CD4-positive, alpha-beta T cell treated with Interferon gamma for 1 hour (primary cell): ENCODE measurements at regions not wholly inside any gene's neighbourhood (a gene's known extent, or its start where the extent isn't known, plus 50 kb on each side); places are given as distances from the start of the nearest gene placed in this dataset.
"Not testable (repeated sequence)": the region's sequence is repeated elsewhere in the genome, so short reads cannot be mapped to it uniquely, and the experiment has no call there.

Experiments
- DNase-seq: peaks from one replicate; pipeline ENCODE4 v3.0.0-alpha.2; 2020

DNA sequence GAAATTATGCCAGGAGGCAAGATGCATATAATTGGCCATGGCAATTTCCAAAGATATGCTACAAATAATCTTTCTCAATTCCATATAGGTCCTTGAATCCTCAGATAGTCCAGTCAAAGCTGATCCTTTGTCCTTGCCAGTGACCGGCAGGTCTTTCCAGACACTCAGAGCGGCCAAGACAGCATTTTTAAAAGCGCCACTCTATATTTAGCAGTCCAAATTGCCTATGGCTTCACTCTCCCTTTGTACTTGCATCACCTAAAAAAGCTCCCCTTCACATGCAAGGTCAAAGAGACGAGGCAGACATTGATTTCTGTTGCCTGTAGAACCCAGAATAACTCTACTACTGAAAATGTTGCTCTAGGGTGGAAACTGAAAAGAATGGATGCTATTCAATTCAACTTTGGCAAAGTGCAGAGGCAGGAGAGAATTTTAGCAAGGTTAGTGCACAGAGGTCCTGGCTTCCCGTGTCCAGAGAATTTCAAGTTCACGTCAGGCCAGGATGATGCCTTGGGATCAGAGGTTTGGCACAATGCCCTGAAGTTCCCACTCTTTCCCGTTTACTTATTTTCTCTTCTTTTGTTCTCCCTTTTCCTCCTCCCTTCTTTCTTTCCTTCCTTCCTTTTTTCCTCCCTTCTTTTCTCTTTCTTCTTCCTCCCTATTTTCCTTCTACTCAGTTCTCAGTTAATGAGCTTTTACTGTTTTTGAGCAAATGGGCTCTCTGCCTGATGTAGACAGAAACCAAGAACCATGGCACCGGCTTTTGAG, 108.5 kb downstream of the KCNK1 start:
- no peak for DNase-seq

- DNase-seq: no peak
These were observed 109.5 kb downstream of the KCNK1 start for GRCh38 chr1:233723387-233723786.

DNA sequence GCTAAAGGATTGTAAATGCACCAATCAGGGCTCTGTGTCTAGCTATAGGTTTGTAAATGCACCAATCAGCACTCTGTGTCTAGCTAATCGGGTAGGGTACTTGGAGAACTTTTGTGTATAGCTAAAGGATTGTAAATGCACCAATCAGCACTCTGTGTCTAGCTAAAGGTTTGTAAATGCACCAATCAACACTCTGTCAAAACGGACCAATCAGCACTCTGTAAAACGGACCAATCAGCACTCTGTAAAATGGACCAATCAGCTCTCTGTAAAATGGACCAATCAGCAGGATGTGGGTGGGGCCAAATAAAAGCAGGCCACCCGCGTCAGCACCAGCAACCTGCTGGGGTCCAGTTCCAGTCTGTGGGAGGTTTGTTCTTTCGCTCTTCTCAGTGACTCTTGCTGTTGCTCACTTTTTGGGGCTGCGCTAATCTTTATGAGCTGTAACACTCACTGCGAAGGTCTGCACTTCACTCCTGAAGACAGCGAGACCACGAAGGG, 110.3 kb downstream of the KCNK1 start:
- DNase-seq: not testable (repeated sequence)

DNA sequence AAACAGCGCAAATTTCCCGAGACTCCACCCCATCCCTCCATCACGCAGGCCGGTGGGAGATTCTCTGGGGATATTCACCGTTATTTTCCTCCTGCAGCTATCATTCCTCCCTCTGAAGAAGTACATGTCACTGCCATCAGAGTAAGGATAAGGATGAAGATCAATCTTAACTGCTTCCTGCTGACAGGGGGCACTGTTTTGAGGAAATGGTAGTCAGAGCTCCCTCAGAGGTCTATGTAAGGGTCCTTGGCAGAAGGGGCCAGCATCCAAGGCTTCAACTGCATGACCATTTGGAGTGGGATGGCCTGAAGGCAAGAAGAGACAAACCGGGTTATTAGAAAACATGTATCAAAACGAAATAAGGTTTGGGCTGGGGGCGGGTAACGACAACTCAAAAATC, 111.5 kb downstream of the KCNK1 start:
- no peak for DNase-seq

- no peak for DNase-seq
These were observed 114.8 kb downstream of the KCNK1 start for GRCh38 chr1:233728721-233729120.

GRCh38 chr1:233730380-233730779, 116.5 kb downstream of the KCNK1 start:
- DNase-seq: no peak

DNA sequence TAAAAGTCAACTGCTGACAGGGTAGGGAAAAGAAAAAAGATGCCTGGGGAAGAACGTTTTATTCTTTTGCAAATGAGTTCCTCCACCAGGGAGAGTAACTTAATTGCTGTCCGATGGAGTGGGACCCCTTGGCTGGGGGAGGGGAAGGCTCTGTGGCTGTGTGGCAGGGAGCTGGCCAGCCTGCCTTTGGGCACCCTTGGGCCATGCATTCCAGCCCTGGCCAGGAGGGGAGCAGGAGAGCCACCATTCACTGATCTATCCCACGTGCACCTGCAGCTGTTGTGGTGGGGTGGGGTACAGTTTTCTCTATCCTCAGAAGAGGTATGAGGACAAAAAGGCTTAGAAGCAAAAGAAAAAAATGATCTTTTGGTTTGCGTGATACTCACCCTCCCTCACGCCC, 116.9 kb downstream of the KCNK1 start:
- no peak for DNase-seq

- no peak for DNase-seq
These were observed 118.3 kb downstream of the KCNK1 start for GRCh38 chr1:233732206-233732605.

DNA sequence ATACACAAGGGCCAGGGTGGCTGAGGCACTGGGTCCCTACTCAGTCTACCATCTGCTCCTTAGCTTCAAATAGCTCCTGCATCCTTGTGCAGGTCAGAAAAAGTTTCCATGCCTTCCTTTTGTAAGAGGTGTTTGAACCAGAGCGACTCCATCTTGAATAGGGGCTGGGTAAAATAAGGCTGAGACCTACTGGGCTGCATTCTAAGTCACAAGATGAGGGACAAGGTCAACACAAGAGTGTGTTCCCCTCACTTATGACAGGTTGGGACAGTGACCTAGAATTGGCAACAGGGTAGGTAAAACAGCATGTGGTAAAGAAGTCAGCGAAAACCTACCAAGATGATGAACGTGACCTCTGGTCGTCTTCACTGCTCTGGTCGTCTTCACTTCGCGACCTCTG, 120.5 kb downstream of the KCNK1 start:
- DNase-seq: no peak

- DNase-seq: no peak
These were observed 121.4 kb downstream of the KCNK1 start for GRCh38 chr1:233735331-233735730.

DNA sequence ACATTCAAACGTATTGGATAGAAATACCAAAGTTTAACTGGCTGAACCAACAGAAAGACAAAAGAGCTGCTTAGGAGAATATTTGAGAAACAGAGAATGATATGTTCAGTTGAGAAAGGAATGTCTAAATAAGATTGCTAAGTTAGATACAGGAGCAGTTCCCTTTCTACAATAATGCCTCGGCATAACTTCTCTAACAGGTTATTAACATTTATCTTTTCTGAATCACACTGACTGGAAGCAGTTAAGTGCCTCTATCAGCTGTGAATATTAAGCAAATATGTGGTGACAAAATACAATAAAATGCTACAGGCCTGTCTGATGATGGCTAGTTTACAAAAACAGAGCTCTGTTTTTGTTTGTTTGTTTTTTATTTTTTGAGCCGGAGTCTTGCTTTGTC, 121.9 kb downstream of the KCNK1 start:
- no peak for DNase-seq

GRCh38 chr1:233737341-233737740, 123.4 kb downstream of the KCNK1 start:
- DNase-seq: no peak

GRCh38 chr1:233738396-233738795, 124.5 kb downstream of the KCNK1 start:
- no peak for DNase-seq

- no peak for DNase-seq
These were observed 124.9 kb downstream of the KCNK1 start for GRCh38 chr1:233738850-233739249.

DNA sequence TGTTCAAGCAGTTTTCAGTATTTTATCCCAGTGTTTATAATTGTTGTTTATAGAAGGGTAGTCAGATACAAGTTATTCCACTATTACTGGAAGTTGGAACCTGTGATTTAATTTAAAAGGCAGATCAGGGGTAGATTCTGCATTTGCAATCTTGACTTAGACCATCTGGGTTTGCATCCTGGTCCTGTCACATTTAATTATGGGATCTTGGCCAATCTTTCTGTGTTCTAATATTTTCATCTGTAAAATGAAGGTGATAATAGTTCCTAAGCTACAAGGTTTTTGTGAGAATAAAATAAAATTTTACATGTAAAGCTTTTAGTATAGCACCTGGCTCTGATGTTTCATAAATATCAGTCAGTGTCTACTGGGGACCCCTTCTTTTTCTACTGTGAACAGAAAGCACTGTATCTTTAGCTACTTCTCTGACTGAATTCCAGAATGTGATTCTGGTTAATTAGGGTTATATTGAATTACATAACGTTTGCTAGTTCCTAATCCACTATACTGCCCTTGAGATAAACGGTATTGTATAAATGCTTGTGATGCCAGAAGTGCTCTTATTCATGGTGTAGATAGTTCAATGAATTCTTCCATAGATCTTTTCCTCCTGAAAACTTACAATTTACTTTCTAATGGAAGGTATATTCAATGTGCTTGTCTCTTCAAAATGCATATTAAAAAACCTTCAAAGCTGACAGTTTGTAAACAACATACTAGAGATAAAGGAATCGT, 131.0 kb downstream of the KCNK1 start:
- no peak for DNase-seq

DNA sequence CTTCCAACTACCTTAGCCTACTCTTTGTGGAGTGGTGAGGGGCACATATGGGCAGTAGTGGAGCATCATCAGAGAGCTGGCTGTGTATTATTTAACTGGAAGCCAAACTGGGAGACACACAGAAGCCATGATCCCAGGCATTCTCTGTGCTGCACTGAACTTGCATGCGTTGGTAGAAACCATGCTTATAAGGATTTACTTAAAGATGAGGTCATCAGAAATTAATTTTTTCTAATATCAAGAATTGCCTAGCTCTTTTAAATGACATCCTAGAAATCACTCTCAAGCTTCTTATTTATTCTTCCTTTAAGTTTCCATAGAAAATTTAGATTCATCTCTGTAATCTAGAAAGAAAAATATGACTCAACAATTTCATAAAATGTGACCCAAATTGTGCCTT, 136.2 kb downstream of the KCNK1 start:
- DNase-seq: no peak

DNA sequence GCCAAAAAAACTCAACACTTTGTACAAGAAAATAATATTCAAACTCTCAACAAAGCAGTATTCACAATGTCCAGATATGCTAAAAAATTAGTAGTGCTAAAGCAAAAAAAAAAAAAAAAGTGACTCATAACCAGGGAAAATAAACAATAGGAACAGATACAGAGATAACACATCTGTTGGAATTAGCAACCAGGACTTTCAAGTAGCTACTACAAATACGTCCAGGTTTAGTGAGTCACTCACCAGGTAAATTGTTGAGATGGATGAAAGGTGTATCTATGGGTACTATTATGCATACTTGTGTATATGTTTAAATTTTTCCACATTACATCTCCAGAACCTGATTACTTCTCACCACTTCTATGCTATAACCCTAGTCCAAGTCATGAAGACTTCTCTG, 144.8 kb upstream of the SLC35F3 start:
- DNase-seq: no peak

DNA sequence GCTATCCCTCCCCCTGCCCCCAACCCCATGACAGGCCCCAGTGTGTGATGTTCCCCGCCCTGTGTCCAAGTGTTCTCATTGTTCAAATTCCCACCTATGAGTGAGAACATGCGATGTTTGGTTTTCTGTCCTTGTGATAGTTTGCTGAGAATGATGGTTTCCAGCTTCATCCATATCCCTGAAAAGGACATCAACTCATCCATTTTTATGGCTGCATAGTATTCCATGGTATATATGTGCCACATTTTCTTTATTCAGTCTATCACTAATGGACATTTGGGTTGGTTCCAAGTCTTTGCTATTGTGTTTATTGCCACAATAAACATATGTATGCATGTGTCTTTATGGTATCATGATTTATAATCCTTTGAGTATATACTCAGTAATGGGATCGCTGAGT, 140.2 kb upstream of the SLC35F3 start:
- DNase-seq: not testable (repeated sequence)

- no peak for DNase-seq
These were observed 126.9 kb upstream of the SLC35F3 start for GRCh38 chr1:233777566-233777965.

DNA sequence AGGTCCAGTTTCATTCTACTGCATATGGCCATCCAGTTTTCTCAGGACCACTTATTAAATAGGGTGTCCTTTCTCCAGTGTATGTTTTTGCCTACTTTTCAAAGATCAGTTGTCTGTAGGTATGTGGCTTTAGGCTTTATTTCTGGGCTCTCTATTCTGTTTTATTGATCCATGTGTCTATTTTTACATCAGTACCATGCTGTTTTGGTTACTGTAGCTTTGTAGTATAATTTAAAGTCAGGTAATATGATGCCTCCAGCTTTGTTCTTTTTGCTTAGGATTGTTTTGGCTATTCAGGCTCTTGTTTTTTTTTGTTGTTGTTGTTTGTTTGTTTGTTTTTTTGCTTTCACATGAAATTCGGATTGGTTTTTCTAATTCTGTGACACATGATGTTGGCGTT, 124.4 kb upstream of the SLC35F3 start:
- no peak for DNase-seq

GRCh38 chr1:233782937-233783586, 121.4 kb upstream of the SLC35F3 start:
- DNase-seq: no peak

GRCh38 chr1:233787599-233787998, 116.9 kb upstream of the SLC35F3 start:
- no peak for DNase-seq

DNA sequence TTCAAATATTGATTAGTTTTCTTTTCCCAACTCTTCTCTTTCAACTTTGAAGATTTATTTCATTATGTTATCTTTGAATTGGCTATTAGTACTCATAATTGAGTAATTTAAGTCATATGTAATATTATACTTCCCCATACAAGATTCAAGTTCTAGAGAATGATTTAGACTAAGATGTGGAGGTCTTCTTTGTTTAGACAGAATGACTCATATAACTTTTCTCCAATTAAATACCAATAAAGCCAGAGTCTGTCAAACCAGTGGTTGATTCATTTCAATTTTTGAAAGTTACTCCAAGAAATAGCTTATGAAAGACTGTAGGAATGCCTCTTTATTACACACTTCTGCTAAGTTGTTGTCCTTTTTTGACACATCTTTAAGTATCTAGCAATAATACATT, 115.8 kb upstream of the SLC35F3 start:
- DNase-seq: no peak

DNA sequence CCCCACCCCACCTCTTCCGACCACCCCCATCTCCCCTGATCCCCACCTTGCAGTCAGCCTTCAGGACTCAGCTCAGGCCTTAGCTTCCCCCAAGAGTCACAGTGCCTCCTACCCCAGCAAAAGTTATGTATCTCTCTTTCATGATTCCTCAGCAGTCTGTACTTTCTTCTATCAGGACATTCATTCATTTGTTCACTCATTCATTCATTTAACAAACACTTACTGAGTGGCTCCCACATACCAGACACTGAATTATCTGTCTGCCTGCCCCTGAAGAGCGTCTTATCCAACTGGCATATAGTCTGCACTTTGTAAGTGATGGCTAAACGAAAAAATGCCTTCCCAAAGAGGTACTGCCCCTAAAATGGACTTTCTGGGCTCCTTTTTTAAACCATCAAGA, 114.4 kb upstream of the SLC35F3 start:
- DNase-seq: no peak
